Heart right ventricle (tissue), 16 donors: ENCODE measurements at regions not wholly inside any gene's neighbourhood (a gene's known extent, or its start where the extent isn't known, plus 50 kb on each side); places are given as distances from the start of the nearest gene placed in this dataset.

Experiments used
- ATAC-seq, 8 donors: fragments of 200-7000 bp; cut with Tn5 transposase; one replicate each; pipeline ENCODE4 v1.9.1; 2020; ENCODE audit warnings: mild to moderate bottlenecking in 8 of 8, moderate library complexity in 8 of 8, moderate number of reproducible peaks in 1 of 8
- DNase-seq, 2 donors: peaks; one replicate each; pipeline ENCODE4 v3.0.0-alpha.2; 2020
- H3K27ac ChIP-seq, 10 donors: fragments of 200-600 bp; sonication (generic) in 2 of 10; one replicate each; pipeline versions ENCODE4 v1.5.0 to v1.8.0; 2020 to 2022; ENCODE audit warnings: mild to moderate bottlenecking in 3 of 10
- H3K27me3 ChIP-seq, 7 donors: fragments of 200-600 bp; one replicate each; pipeline ENCODE4 v1.8.0; 2021 to 2022; ENCODE audit warnings: mild to moderate bottlenecking in 2 of 7
- H3K36me3 ChIP-seq, 9 donors: fragments of 200-600 bp; sonication (generic) in 1 of 9; one replicate each; pipeline versions ENCODE4 v1.5.0 to v1.8.0; 2020 to 2022; ENCODE audit warnings: mild to moderate bottlenecking in 2 of 9
- H3K4me1 ChIP-seq, 9 donors: fragments of 200-600 bp; sonication (generic) in 1 of 9; one replicate each; pipeline versions ENCODE4 v1.5.0 to v1.8.0; 2020 to 2022; ENCODE audit warnings: mild to moderate bottlenecking in 4 of 9
- H3K4me3 ChIP-seq, 10 donors: fragments of 200-600 bp; sonication (generic) in 2 of 10; one replicate each; pipeline versions ENCODE4 v1.5.0 to v1.8.0; 2020 to 2022; ENCODE audit warnings: mild to moderate bottlenecking in 7 of 10, moderate library complexity in 2 of 10
- H3K9me3 ChIP-seq, 11 donors: fragments of 200-600 bp in 10 of 11; sonication (generic) in 2 of 11; one replicate each; pipeline versions ENCODE4 v1.5.0 to v1.8.0; 2013 to 2022; ENCODE audit warnings: mild to moderate bottlenecking in 2 of 11, control low read depth in 1 of 11, moderate library complexity in 1 of 11
- CTCF ChIP-seq, 9 donors: fragments of 200-600 bp; sonication (generic) in 2 of 9; IDR thresholded peaks; one replicate each; pipeline versions ENCODE4 v1.5.0 to v1.8.0; 2021 to 2022; ENCODE audit warnings: antibody characterized with exemption in 9 of 9, mild to moderate bottlenecking in 5 of 9, moderate library complexity in 1 of 9
- WGBS, 2 donors: extraction: QIAGEN DNeasy Blood & Tissue Kit; methylation state at CpG; one replicate each; pipeline ENCODE4 v1.1.7; 2013; ENCODE audit warnings: inconsistent platforms in 1 of 2; 5-methylcytosine and 5-hydroxymethylcytosine counted together
- intact Hi-C, 10 donors: fragments of 100-400 bp; cut with DNase I; formaldehyde crosslinking; loops; one replicate each; pipeline versions ENCODE4 v1.11.1 to v1.14.2; 2022
- donor health status: Arrhythmogenic right ventricular cardiomyopathy.
- donor health status: ischemic (EF 13 %, LVEDD 7.1; RV severe dilation, severe dysfunction).
- donor health status: healthy with polysubstance abuse.
- donor health status: DM: no; HTN: yes; CAD: no.
- donor health status: DM: no; HTN: no; CAD: no.
- donor health status: ischemic (EF 25% LVEDD 6.9; RV normal size, moderate dysfunction).
- donor health status: ischemic (EF 25% LVEDD 5.7; RV mildly dilated, moderate dysfunction).
- donor health status: healthy.
- donor health status: DM: yes; HTN: yes; CAD: no.
- donor health status: Ischemic cardiomyopathy.
- donor health status: ischemic (EF 35%, LVEDD 5.7; RV mildly dilated, moderate dysfunction).
- donor health status: nonischemic (EF 11% LVEDD 7.7; RV severe dilation, severe dysfunction).
- donor health status: DM: yes; HTN: yes; CAD: no.
- donor health status: PGD.
- donor health status: ischemic (EF 29% LVEDD 5.4; RV normal size, mild dysfunction).
- donor health status: nonischemic (EF 23%, LVEDD 6.1; RV moderate dilation, normal function).

- TF ChIP-seq CTCF (IDR thresholded peaks at IDR 0.05), result no peak
- H3K9me3 ChIP-seq, result peaks cover 4 to 92% (median 44%) of the 10 kb centered on the region in 11 donors
- intact Hi-C loops, result no loop called here
- DNase-seq, result no peak
- no peak overlapping the region for H3K27ac ChIP-seq
- no peak overlapping the region for H3K4me3 ChIP-seq
- H3K4me1 ChIP-seq, result no peaks in the 10 kb centered on the region
- ATAC-seq, result no peak
- WGBS, 2 donors, result 69 to 77% methylated on average over 8 of the region's 8 CpGs
- H3K36me3 ChIP-seq, result no peaks in the 10 kb centered on the region
- no peaks in the 10 kb centered on the region for H3K27me3 ChIP-seq
These were observed 435.4 kb downstream of the KIF20B start for GRCh38 chr10:90136731-90137316.

GRCh38 chr10:90138844-90139243 lies 437.5 kb downstream of the KIF20B start:
- Histone ChIP-seq H3K9me3 (peaks cover 4 to 90% (median 44%) of the 10 kb centered on the region in 11 donors), H3K27ac (no peak overlapping the region), H3K27me3 (no peaks in the 10 kb centered on the region), H3K4me1 (no peaks in the 10 kb centered on the region), H3K4me3 (no peak overlapping the region), H3K36me3 (no peaks in the 10 kb centered on the region)
- TF ChIP-seq CTCF (IDR thresholded peaks at IDR 0.05), result peak in 5 of 9 donors; percentile 9 to 38 (median 24)
- no peak for DNase-seq
- no peak for ATAC-seq
- WGBS, 2 donors, result 67 to 72% methylated on average over 4 of the region's 4 CpGs
- intact Hi-C loops, result no loop called here

- Histone ChIP-seq H3K4me1 (no peaks in the 10 kb centered on the region), H3K27ac (no peak overlapping the region), H3K4me3 (no peak overlapping the region), H3K27me3 (no peaks in the 10 kb centered on the region), H3K9me3 (peaks cover 2 to 60% (median 25%) of the 10 kb centered on the region in 11 donors), H3K36me3 (no peaks in the 10 kb centered on the region)
- TF ChIP-seq CTCF (IDR thresholded peaks at IDR 0.05), result no peak
- DNase-seq (no peak), ATAC-seq (no peak)
- WGBS, 2 donors, result 66 to 75% methylated on average over 1 of the region's 1 CpG
- intact Hi-C loops, result loop anchor here in 1 of 10 donors (10.0 kb wide), 1 partner anchor 347 kb away; no protein-coding TSS in a partner anchor
These were observed 440.4 kb downstream of the KIF20B start for GRCh38 chr10:90141791-90142190.

GRCh38 chr10:90143937-90144336 lies 442.5 kb downstream of the KIF20B start:
- DNase-seq, result no peak
- no peak for TF ChIP-seq CTCF (IDR thresholded peaks at IDR 0.05)
- H3K4me3 ChIP-seq, result no peak overlapping the region
- peaks cover 0 to 39% (median 10%) of the 10 kb centered on the region in 11 donors for H3K9me3 ChIP-seq
- 81% methylated on average over 1 of the region's 1 CpG for WGBS, 2 donors
- no peaks in the 10 kb centered on the region for H3K27me3 ChIP-seq
- H3K4me1 ChIP-seq, result no peaks in the 10 kb centered on the region
- H3K27ac ChIP-seq, result no peak overlapping the region
- intact Hi-C loops, result loop anchor here in 1 of 10 donors (10.0 kb wide), 1 partner anchor 349 kb away; no protein-coding TSS in a partner anchor
- no peak for ATAC-seq
- no peaks in the 10 kb centered on the region for H3K36me3 ChIP-seq
